ENCODE measurements at regions not wholly inside any gene's neighbourhood (a gene's known extent, or its start where the extent isn't known, plus 50 kb on each side); places are given as distances from the start of the nearest gene placed in this dataset.

GRCh38 chr6:90849686-90850085 is 262.8 kb upstream of the MAP3K7 start:
- Histone ChIP-seq H3K36me3 (ENCODE audit: control insufficient read depth, insufficient read depth, low read length) (no peaks in the 10 kb centered on the region), H3K9me3 (ENCODE audit: control insufficient read depth, insufficient read depth, low read length) (no peaks in the 10 kb centered on the region), H3K27ac (ENCODE audit: low read length) (no peak overlapping the region), H3K4me1 (ENCODE audit: control insufficient read depth, insufficient read depth, low read length) (no peaks in the 10 kb centered on the region; the same call in 1 of the 2 replicates), H3K4me3 (ENCODE audit: low read length) (no peak overlapping the region), H3K27me3 (ENCODE audit: control insufficient read depth, insufficient read depth, low read length) (no peaks in the 10 kb centered on the region)
- no peak for DNase-seq (ENCODE audit: low read depth, low spot score)
- WGBS (ENCODE audit: insufficient coverage, insufficient read length): no CpG with 5 or more reads among the region's 3 CpGs

GRCh38 chr6:90846824-90847223 is 260.0 kb upstream of the MAP3K7 start:
- H3K4me1 ChIP-seq (ENCODE audit: control insufficient read depth, insufficient read depth, low read length): no peaks in the 10 kb centered on the region; the same call in 1 of the 2 replicates
- DNase-seq (ENCODE audit: low read depth, low spot score): no peak
- no peak overlapping the region for H3K27ac ChIP-seq (ENCODE audit: low read length)
- no peak overlapping the region for H3K4me3 ChIP-seq (ENCODE audit: low read length)
- no peaks in the 10 kb centered on the region for H3K27me3 ChIP-seq (ENCODE audit: control insufficient read depth, insufficient read depth, low read length)
- no peaks in the 10 kb centered on the region for H3K36me3 ChIP-seq (ENCODE audit: control insufficient read depth, insufficient read depth, low read length)
- H3K9me3 ChIP-seq (ENCODE audit: control insufficient read depth, insufficient read depth, low read length): no peaks in the 10 kb centered on the region

- Histone ChIP-seq H3K36me3 (ENCODE audit: control insufficient read depth, insufficient read depth, low read length) (no peaks in the 10 kb centered on the region), H3K27me3 (ENCODE audit: control insufficient read depth, insufficient read depth, low read length) (no peaks in the 10 kb centered on the region), H3K4me1 (ENCODE audit: control insufficient read depth, insufficient read depth, low read length) (no peaks in the 10 kb centered on the region), H3K9me3 (ENCODE audit: control insufficient read depth, insufficient read depth, low read length) (no peaks in the 10 kb centered on the region), H3K27ac (ENCODE audit: low read length) (no peak overlapping the region), H3K4me3 (ENCODE audit: low read length) (no peak overlapping the region)
- WGBS (ENCODE audit: insufficient coverage, insufficient read length): no CpG with 5 or more reads among the region's 6 CpGs
- DNase-seq (ENCODE audit: low read depth, low spot score): no peak
Observed at GRCh38 chr6:90835596-90836212, 248.8 kb upstream of the MAP3K7 start.

GRCh38 chr6:90829311-90829710 is 242.4 kb upstream of the MAP3K7 start:
- Histone ChIP-seq H3K27me3 (ENCODE audit: control insufficient read depth, insufficient read depth, low read length) (no peaks in the 10 kb centered on the region), H3K4me1 (ENCODE audit: control insufficient read depth, insufficient read depth, low read length) (no peaks in the 10 kb centered on the region), H3K4me3 (ENCODE audit: low read length) (no peak overlapping the region), H3K36me3 (ENCODE audit: control insufficient read depth, insufficient read depth, low read length) (no peaks in the 10 kb centered on the region), H3K9me3 (ENCODE audit: control insufficient read depth, insufficient read depth, low read length) (no peaks in the 10 kb centered on the region), H3K27ac (ENCODE audit: low read length) (no peak overlapping the region)
- WGBS (ENCODE audit: insufficient coverage, insufficient read length): no CpG with 5 or more reads among the region's 2 CpGs
- no peak for DNase-seq (ENCODE audit: low read depth, low spot score)

GRCh38 chr6:90820436-90820835 is 233.6 kb upstream of the MAP3K7 start:
- no peaks in the 10 kb centered on the region for H3K4me1 ChIP-seq (ENCODE audit: control insufficient read depth, insufficient read depth, low read length)

GRCh38 chr6:90819483-90819882 is 232.6 kb upstream of the MAP3K7 start:
- DNase-seq (ENCODE audit: low read depth, low spot score): no peak
- no peak overlapping the region for H3K4me3 ChIP-seq (ENCODE audit: low read length)
- no peaks in the 10 kb centered on the region for H3K9me3 ChIP-seq (ENCODE audit: control insufficient read depth, insufficient read depth, low read length)
- H3K36me3 ChIP-seq (ENCODE audit: control insufficient read depth, insufficient read depth, low read length): no peaks in the 10 kb centered on the region
- no CpG with 5 or more reads among the region's 4 CpGs for WGBS (ENCODE audit: insufficient coverage, insufficient read length)
- no peak overlapping the region for H3K27ac ChIP-seq (ENCODE audit: low read length)
- H3K4me1 ChIP-seq (ENCODE audit: control insufficient read depth, insufficient read depth, low read length): no peaks in the 10 kb centered on the region
- H3K27me3 ChIP-seq (ENCODE audit: control insufficient read depth, insufficient read depth, low read length): no peaks in the 10 kb centered on the region

More at GRCh38 chr6:90820436-90820835, 233.6 kb upstream of the MAP3K7 start:
- H3K27ac ChIP-seq (ENCODE audit: low read length): no peak overlapping the region
- H3K4me3 ChIP-seq (ENCODE audit: low read length): no peak overlapping the region
- DNase-seq (ENCODE audit: low read depth, low spot score): no peak
- H3K9me3 ChIP-seq (ENCODE audit: control insufficient read depth, insufficient read depth, low read length): no peaks in the 10 kb centered on the region
- H3K27me3 ChIP-seq (ENCODE audit: control insufficient read depth, insufficient read depth, low read length): no peaks in the 10 kb centered on the region
- no peaks in the 10 kb centered on the region for H3K36me3 ChIP-seq (ENCODE audit: control insufficient read depth, insufficient read depth, low read length)

GRCh38 chr6:90818163-90818562 is 231.3 kb upstream of the MAP3K7 start:
- DNase-seq (ENCODE audit: low read depth, low spot score): no peak
- H3K36me3 ChIP-seq (ENCODE audit: control insufficient read depth, insufficient read depth, low read length): no peaks in the 10 kb centered on the region
- H3K27me3 ChIP-seq (ENCODE audit: control insufficient read depth, insufficient read depth, low read length): no peaks in the 10 kb centered on the region
- H3K4me3 ChIP-seq (ENCODE audit: low read length): no peak overlapping the region
- H3K4me1 ChIP-seq (ENCODE audit: control insufficient read depth, insufficient read depth, low read length): no peaks in the 10 kb centered on the region
- H3K27ac ChIP-seq (ENCODE audit: low read length): no peak overlapping the region
- no peaks in the 10 kb centered on the region for H3K9me3 ChIP-seq (ENCODE audit: control insufficient read depth, insufficient read depth, low read length)

- Histone ChIP-seq H3K4me3 (ENCODE audit: low read length) (no peak overlapping the region), H3K27ac (ENCODE audit: low read length) (no peak overlapping the region), H3K27me3 (ENCODE audit: control insufficient read depth, insufficient read depth, low read length) (no peaks in the 10 kb centered on the region), H3K36me3 (ENCODE audit: control insufficient read depth, insufficient read depth, low read length) (no peaks in the 10 kb centered on the region), H3K4me1 (ENCODE audit: control insufficient read depth, insufficient read depth, low read length) (no peaks in the 10 kb centered on the region), H3K9me3 (ENCODE audit: control insufficient read depth, insufficient read depth, low read length) (no peaks in the 10 kb centered on the region)
- DNase-seq (ENCODE audit: low read depth, low spot score): no peak
- WGBS (ENCODE audit: insufficient coverage, insufficient read length): no CpG with 5 or more reads among the region's 2 CpGs
Observed at GRCh38 chr6:90816764-90817163, 229.9 kb upstream of the MAP3K7 start.

GRCh38 chr6:90811596-90812226 is 224.8 kb upstream of the MAP3K7 start:
- H3K4me1 ChIP-seq (ENCODE audit: control insufficient read depth, insufficient read depth, low read length): 0 out of 2 replicates have a peak, but pooled peaks cover 4% of the 10 kb centered on the region
- no peak for DNase-seq (ENCODE audit: low read depth, low spot score)
- H3K27me3 ChIP-seq (ENCODE audit: control insufficient read depth, insufficient read depth, low read length): no peaks in the 10 kb centered on the region
- WGBS (ENCODE audit: insufficient coverage, insufficient read length): no CpG with 5 or more reads among the region's 11 CpGs
- no peaks in the 10 kb centered on the region for H3K36me3 ChIP-seq (ENCODE audit: control insufficient read depth, insufficient read depth, low read length)
- no peak overlapping the region for H3K27ac ChIP-seq (ENCODE audit: low read length)
- H3K9me3 ChIP-seq (ENCODE audit: control insufficient read depth, insufficient read depth, low read length): no peaks in the 10 kb centered on the region
- no peak overlapping the region for H3K4me3 ChIP-seq (ENCODE audit: low read length)

- no peaks in the 10 kb centered on the region for H3K36me3 ChIP-seq (ENCODE audit: control insufficient read depth, insufficient read depth, low read length)
- no peaks in the 10 kb centered on the region for H3K27me3 ChIP-seq (ENCODE audit: control insufficient read depth, insufficient read depth, low read length)
- no peak overlapping the region for H3K27ac ChIP-seq (ENCODE audit: low read length)
- no peaks in the 10 kb centered on the region for H3K9me3 ChIP-seq (ENCODE audit: control insufficient read depth, insufficient read depth, low read length)
- H3K4me1 ChIP-seq (ENCODE audit: control insufficient read depth, insufficient read depth, low read length): 0 out of 2 replicates have a peak, but pooled peaks cover 4% of the 10 kb centered on the region
- H3K4me3 ChIP-seq (ENCODE audit: low read length): no peak overlapping the region
- no peak for DNase-seq (ENCODE audit: low read depth, low spot score)
- no CpG with 5 or more reads among the region's 4 CpGs for WGBS (ENCODE audit: insufficient coverage, insufficient read length)
Observed at GRCh38 chr6:90809035-90809434, 222.2 kb upstream of the MAP3K7 start.

Data from iPS DF 6.9 (cell line).